ENCODE measurements at regions not wholly inside any gene's neighbourhood (a gene's known extent, or its start where the extent isn't known, plus 50 kb on each side); places are given as distances from the start of the nearest gene placed in this dataset.

- TF ChIP-seq, protein P1, sequence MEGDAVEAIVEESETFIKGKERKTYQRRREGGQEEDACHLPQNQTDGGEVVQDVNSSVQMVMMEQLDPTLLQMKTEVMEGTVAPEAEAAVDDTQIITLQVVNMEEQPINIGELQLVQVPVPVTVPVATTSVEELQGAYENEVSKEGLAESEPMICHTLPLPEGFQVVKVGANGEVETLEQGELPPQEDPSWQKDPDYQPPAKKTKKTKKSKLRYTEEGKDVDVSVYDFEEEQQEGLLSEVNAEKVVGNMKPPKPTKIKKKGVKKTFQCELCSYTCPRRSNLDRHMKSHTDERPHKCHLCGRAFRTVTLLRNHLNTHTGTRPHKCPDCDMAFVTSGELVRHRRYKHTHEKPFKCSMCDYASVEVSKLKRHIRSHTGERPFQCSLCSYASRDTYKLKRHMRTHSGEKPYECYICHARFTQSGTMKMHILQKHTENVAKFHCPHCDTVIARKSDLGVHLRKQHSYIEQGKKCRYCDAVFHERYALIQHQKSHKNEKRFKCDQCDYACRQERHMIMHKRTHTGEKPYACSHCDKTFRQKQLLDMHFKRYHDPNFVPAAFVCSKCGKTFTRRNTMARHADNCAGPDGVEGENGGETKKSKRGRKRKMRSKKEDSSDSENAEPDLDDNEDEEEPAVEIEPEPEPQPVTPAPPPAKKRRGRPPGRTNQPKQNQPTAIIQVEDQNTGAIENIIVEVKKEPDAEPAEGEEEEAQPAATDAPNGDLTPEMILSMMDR (IDR thresholded peaks at IDR 0.05), result no peak
- TF ChIP-seq POLR2A (IDR thresholded peaks at IDR 0.05), result no peak
Measured at GRCh38 chrX:7214251-7214650, 66.3 kb upstream of the PUDP start.
